ENCODE measurements at regions not wholly inside any gene's neighbourhood (a gene's known extent, or its start where the extent isn't known, plus 50 kb on each side); places are given as distances from the start of the nearest gene placed in this dataset.

DNA sequence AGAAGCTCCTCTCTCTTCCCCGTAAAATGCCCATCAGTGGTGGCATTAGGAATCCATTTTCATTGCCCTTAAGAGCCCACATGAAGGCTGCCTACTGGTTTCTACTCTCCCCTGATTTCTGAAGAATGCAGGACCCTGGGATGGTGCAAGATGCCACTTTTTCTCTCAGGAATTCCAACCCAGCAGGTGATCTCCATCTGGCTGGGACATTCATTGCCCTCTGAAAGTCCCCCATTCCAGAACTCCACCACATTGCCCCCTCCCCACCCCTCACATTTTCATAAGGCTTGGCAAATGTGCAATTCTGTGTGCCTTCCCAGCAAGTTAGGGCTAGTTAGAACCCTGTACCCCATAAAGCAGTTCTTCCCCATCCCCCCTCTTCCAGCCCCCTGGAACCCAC lies 88.0 kb downstream of the BANF2 start:
- DNase-seq (ENCODE audit: low spot score) = no peak

DNA sequence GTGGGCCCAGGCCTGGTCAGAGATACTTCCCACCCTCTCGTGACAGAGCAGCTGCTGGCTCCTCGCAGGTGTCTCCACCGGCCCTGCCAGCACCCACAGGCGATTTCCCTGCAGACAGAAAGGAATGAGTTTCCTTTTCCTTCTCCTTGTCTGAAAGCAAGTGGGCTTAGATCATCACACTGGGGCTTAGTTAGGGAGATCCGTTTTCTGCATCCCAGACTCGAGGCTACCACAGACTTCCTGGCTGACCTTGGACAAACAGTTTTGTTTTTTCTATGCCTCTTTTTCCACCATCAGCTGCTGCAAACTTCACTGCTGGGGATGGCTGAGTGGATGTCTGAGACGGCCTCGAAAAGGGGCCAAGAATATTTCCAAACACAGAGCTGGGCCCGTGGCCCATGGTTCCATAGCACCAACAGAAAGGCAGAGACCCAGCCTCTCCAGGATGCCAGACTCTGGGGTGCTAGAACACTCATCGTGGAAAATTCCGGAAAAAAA lies 86.5 kb downstream of the BANF2 start:
- DNase-seq (ENCODE audit: low spot score) = no peak

Data from COLO829 (cell line).